ENCODE measurements at regions not wholly inside any gene's neighbourhood (a gene's known extent, or its start where the extent isn't known, plus 50 kb on each side); places are given as distances from the start of the nearest gene placed in this dataset.

- TF ChIP-seq POLR2AphosphoS5 (IDR thresholded peaks at IDR 0.05) (no peak), POLR2A (IDR thresholded peaks at IDR 0.05) (no peak)
- TF ChIP-seq, protein P1, sequence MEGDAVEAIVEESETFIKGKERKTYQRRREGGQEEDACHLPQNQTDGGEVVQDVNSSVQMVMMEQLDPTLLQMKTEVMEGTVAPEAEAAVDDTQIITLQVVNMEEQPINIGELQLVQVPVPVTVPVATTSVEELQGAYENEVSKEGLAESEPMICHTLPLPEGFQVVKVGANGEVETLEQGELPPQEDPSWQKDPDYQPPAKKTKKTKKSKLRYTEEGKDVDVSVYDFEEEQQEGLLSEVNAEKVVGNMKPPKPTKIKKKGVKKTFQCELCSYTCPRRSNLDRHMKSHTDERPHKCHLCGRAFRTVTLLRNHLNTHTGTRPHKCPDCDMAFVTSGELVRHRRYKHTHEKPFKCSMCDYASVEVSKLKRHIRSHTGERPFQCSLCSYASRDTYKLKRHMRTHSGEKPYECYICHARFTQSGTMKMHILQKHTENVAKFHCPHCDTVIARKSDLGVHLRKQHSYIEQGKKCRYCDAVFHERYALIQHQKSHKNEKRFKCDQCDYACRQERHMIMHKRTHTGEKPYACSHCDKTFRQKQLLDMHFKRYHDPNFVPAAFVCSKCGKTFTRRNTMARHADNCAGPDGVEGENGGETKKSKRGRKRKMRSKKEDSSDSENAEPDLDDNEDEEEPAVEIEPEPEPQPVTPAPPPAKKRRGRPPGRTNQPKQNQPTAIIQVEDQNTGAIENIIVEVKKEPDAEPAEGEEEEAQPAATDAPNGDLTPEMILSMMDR (IDR thresholded peaks at IDR 0.05): no peak
Measured at GRCh38 chr17:68175416-68175815, 72.4 kb upstream of the AMZ2 start.
